Mesothelial cell of epicardium (in vitro differentiated cells): ENCODE measurements at regions not wholly inside any gene's neighbourhood (a gene's known extent, or its start where the extent isn't known, plus 50 kb on each side); places are given as distances from the start of the nearest gene placed in this dataset.

Experiments used
- DNase-seq, 2 experiments: peaks; one replicate each; pipeline ENCODE4 v3.0.0; 2021; ENCODE audit warnings: low spot score in 2 of 2; ENCODE audit not compliant: unreplicated experiment in 2 of 2
- H3K27ac Mint-ChIP-seq: 2 replicates; pipeline ENCODE4 v1.8.0; 2021; ENCODE audit warnings: mixed read lengths
- H3K27me3 Mint-ChIP-seq: 2 replicates; pipeline ENCODE4 v1.8.0; 2021; ENCODE audit warnings: low read depth, mixed read lengths
- H3K36me3 Mint-ChIP-seq: 2 replicates; pipeline ENCODE4 v1.8.0; 2021; ENCODE audit warnings: mixed read lengths
- H3K4me1 Mint-ChIP-seq: 2 replicates; pipeline ENCODE4 v1.8.0; 2021; ENCODE audit warnings: mixed read lengths
- H3K4me3 Mint-ChIP-seq: 2 replicates; pipeline ENCODE4 v1.8.0; 2021; ENCODE audit warnings: mild to moderate bottlenecking, moderate library complexity, mixed read lengths
- H3K9me3 Mint-ChIP-seq: 2 replicates; pipeline ENCODE4 v1.8.0; 2021; ENCODE audit warnings: mixed read lengths
- TF ChIP-seq, protein P1 (sequence below): fragments of 200-600 bp; sonication (generic); IDR thresholded peaks from one replicate; pipeline ENCODE4 v1.5.0; 2021; ENCODE audit warnings: antibody characterized with exemption; ENCODE audit not compliant: unreplicated experiment

DNA sequence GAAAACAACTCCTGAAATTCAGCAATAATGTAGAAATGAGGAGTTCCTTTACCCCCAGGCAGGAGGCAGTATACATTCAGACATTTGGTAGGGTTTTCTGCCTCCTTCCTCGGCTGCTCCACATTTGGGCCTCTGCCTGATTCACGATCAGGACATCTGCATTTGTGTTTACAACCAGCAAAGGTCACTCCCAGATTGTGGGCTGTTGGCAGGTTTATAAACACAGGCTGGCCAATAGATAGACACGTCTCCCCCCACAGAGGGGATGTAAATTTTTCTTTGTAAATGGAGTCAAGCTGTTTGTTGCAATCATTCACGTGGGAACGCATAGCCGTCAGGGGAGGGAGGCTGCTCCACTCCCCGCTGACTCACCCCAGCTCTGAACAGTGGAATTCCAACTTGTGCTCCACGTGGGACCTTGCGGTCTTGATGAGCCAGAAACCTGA is 252.1 kb upstream of the N4BP1 start:
- Mint-ChIP-seq H3K9me3 (peaks cover 4% of the 10 kb centered on the region), H3K27ac (no peak overlapping the region), H3K27me3 (peaks cover 10% of the 10 kb centered on the region), H3K4me3 (no peak overlapping the region), H3K4me1 (no peaks in the 10 kb centered on the region), H3K36me3 (no peaks in the 10 kb centered on the region)
- TF ChIP-seq, protein P1, sequence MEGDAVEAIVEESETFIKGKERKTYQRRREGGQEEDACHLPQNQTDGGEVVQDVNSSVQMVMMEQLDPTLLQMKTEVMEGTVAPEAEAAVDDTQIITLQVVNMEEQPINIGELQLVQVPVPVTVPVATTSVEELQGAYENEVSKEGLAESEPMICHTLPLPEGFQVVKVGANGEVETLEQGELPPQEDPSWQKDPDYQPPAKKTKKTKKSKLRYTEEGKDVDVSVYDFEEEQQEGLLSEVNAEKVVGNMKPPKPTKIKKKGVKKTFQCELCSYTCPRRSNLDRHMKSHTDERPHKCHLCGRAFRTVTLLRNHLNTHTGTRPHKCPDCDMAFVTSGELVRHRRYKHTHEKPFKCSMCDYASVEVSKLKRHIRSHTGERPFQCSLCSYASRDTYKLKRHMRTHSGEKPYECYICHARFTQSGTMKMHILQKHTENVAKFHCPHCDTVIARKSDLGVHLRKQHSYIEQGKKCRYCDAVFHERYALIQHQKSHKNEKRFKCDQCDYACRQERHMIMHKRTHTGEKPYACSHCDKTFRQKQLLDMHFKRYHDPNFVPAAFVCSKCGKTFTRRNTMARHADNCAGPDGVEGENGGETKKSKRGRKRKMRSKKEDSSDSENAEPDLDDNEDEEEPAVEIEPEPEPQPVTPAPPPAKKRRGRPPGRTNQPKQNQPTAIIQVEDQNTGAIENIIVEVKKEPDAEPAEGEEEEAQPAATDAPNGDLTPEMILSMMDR = peak; percentile 18
- DNase-seq = no peak

DNA sequence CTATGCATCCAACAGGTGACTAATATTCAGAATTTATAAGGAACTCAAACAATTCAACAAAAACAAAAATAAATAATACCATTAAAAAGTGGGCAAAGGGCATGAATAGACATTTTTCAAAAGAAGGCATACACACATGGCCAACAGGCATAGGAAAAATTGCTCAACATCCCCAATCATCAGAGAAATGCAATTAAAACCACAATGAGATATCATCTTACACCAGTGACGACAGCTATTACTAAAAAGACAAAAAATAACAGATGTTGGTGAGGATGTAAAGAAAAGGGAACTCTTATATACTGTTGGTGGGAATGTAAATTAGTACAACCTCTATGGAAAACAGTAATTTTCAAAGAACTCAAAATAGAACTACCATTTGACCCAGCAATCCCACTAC is 250.4 kb upstream of the N4BP1 start:
- H3K4me3 Mint-ChIP-seq = no peak overlapping the region
- H3K27ac Mint-ChIP-seq = no peak overlapping the region
- peaks cover 4% of the 10 kb centered on the region for H3K9me3 Mint-ChIP-seq
- no peaks in the 10 kb centered on the region for H3K4me1 Mint-ChIP-seq
- H3K36me3 Mint-ChIP-seq = no peaks in the 10 kb centered on the region
- TF ChIP-seq, protein P1 = no peak
- no peak for DNase-seq
- peaks cover 14% of the 10 kb centered on the region for H3K27me3 Mint-ChIP-seq

DNA sequence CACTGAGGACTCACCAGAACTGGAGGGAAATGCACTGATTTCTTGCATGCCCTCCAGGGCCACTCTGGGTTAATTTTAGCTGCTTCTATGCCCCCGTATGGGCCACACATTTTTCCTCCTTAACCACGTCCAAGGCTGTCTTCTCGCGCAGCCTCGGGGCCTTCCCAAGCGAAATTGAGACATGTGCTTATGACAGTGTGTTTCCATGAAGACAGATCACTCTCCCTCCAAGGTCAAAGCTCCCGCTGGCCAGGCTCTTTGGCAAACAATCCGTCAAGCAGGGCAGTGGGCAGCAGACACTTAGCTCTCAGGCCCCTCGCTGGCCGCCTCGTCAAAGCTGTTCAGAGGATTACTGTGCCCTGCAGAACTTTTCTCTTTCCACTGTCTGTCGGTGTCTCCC is 243.0 kb upstream of the N4BP1 start:
- TF ChIP-seq, protein P1 = no peak
- no peaks in the 10 kb centered on the region for H3K36me3 Mint-ChIP-seq
- H3K27me3 Mint-ChIP-seq = peaks cover 5% of the 10 kb centered on the region
- DNase-seq = no peak
- no peaks in the 10 kb centered on the region for H3K4me1 Mint-ChIP-seq
- H3K9me3 Mint-ChIP-seq = no peaks in the 10 kb centered on the region
- H3K4me3 Mint-ChIP-seq = no peak overlapping the region
- no peak overlapping the region for H3K27ac Mint-ChIP-seq

DNA sequence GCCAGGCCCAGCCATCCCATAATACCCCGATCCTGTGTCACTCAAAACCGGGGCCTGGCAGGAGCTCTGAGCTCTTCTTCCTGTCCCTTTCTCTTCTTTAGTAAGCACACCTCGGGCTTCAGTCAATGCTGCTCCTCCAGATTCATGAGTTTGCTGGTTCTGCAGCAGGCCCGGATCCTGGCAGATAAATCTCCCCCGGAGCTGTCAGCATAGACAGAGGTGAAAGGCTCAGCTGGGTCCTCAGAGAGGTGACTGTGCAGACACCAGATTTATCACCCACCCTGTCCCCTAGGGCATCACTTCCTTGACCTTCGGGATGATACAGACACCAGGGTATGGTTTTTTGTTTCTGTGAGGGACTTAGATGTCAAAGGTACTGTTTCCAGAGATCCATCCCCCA is 242.5 kb upstream of the N4BP1 start:
- DNase-seq = no peak
- Mint-ChIP-seq H3K9me3 (no peaks in the 10 kb centered on the region), H3K27me3 (peaks cover 7% of the 10 kb centered on the region), H3K36me3 (no peaks in the 10 kb centered on the region), H3K4me3 (no peak overlapping the region), H3K4me1 (no peaks in the 10 kb centered on the region), H3K27ac (no peak overlapping the region)
- TF ChIP-seq, protein P1 = no peak

DNA sequence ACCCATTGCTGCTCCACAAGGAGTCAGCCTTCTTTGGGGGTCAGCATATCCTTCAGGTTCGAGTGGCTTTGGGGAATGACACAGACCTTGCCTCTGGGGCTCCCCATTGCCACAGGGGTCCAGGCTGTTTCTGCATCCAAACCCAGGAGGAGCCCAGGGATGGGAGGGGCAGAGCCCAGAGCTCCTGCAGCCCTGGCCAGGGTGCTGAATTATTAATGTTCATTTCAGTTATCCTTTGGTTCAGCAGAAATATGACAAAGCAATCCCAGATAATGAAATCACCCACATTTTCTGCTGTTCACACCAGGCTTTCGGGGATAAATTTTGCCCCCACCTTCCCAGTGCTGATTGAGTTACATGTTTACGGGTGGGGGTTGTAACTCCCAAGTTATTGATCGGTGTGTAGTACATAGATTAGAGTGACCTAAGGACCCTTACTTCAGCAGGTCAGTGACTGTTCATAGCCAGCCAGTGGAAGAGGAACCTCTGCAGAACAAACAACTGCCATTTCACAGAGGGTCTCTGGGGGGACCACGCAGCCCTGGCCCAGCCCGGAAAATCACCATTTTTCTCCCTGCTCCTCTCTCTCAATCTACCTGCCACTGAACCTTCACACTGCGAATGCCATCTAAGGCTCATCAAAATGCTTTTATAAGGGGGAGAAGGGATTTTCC is 240.3 kb upstream of the N4BP1 start:
- TF ChIP-seq, protein P1 = no peak
- no peaks in the 10 kb centered on the region for H3K4me1 Mint-ChIP-seq
- H3K36me3 Mint-ChIP-seq = no peaks in the 10 kb centered on the region
- no peak overlapping the region for H3K4me3 Mint-ChIP-seq
- DNase-seq = no peak
- no peaks in the 10 kb centered on the region for H3K9me3 Mint-ChIP-seq
- H3K27me3 Mint-ChIP-seq = peaks cover 4% of the 10 kb centered on the region
- no peak overlapping the region for H3K27ac Mint-ChIP-seq
